ENCODE measurements at regions not wholly inside any gene's neighbourhood (a gene's known extent, or its start where the extent isn't known, plus 50 kb on each side); places are given as distances from the start of the nearest gene placed in this dataset.

DNA sequence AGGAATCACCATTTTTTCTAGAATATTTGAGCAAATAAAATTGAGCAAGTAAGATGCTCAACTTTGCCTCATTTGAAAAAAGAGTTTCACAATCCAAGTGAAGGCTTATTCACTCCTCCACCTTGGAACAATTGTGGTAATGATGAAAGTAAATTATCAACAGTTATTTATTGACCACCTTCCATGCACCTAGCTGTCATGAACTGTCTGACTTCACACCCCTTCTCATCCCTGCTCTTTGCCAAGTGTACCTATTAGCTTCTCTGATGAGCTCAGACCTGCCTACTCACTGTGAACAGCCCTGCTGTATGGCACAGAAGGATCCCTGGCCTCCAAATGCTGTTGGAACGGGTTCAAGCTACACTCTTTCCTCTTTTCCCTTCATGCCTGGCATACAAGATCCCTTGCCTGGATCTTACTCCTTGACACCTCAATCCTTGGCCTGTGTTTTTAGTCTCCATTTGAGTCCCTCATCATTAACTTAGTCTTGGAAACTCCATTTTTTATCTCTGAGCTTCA lies 99.0 kb upstream of the PREP start:
- TF ChIP-seq CTCF (conservative IDR thresholded peaks at IDR 0.05) (no peak), EZH2 (IDR thresholded peaks at IDR 0.05; ENCODE audit: low read depth) (no peak)

Data from PC-9 (cell line).